Thyroid gland (tissue), 4 donors: ENCODE measurements at regions not wholly inside any gene's neighbourhood (a gene's known extent, or its start where the extent isn't known, plus 50 kb on each side); places are given as distances from the start of the nearest gene placed in this dataset.

Experiments
- POLR2A ChIP-seq, 2 donors: fragments of 450-650 bp; IDR thresholded peaks; one replicate each; pipeline ENCODE4 v1.6.1; 2017; ENCODE audit warnings: antibody characterized with exemption in 2 of 2, mild to moderate bottlenecking in 2 of 2, moderate library complexity in 1 of 2
- TF ChIP-seq, protein P1 (sequence below), 6 experiments: fragments of 200-600 bp in 3 of 6; fragments of 450-650 bp in 3 of 6; sonication (generic) in 3 of 6; IDR thresholded peaks; one replicate each; pipeline ENCODE4 v1.5.1; 2016 to 2019; ENCODE audit warnings: antibody characterized with exemption in 6 of 6, mild to moderate bottlenecking in 2 of 6, inconsistent platforms in 1 of 6, moderate library complexity in 1 of 6

DNA sequence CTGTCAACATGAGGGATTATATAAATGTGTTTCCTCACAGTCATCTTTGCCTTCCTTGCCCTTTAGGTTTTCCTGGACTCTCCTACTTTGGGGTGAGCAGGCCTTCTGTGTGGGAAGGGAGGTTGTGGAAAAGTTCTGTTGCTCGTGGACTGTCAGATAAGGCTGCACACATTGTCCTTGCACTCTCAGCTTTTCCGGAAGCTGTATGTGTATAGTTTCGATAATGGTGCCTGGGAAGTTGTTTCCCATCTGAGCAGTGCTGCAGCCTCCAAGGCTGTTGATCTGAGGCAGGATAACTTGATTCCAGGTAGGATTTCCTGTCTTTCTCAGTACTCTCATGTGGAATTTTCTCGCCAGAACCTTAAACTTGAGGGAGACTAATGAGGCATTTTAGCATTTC lies 297.8 kb upstream of the AZI2 start:
- TF ChIP-seq, protein P1, sequence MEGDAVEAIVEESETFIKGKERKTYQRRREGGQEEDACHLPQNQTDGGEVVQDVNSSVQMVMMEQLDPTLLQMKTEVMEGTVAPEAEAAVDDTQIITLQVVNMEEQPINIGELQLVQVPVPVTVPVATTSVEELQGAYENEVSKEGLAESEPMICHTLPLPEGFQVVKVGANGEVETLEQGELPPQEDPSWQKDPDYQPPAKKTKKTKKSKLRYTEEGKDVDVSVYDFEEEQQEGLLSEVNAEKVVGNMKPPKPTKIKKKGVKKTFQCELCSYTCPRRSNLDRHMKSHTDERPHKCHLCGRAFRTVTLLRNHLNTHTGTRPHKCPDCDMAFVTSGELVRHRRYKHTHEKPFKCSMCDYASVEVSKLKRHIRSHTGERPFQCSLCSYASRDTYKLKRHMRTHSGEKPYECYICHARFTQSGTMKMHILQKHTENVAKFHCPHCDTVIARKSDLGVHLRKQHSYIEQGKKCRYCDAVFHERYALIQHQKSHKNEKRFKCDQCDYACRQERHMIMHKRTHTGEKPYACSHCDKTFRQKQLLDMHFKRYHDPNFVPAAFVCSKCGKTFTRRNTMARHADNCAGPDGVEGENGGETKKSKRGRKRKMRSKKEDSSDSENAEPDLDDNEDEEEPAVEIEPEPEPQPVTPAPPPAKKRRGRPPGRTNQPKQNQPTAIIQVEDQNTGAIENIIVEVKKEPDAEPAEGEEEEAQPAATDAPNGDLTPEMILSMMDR (IDR thresholded peaks at IDR 0.05), result no peak
- no peak for TF ChIP-seq POLR2A (IDR thresholded peaks at IDR 0.05)
